ENCODE measurements at regions not wholly inside any gene's neighbourhood (a gene's known extent, or its start where the extent isn't known, plus 50 kb on each side); places are given as distances from the start of the nearest gene placed in this dataset.

- no peak overlapping the region for H3K4me3 ChIP-seq (ENCODE audit: low read depth, low read length)
- no CpG with 5 or more reads among the region's 8 CpGs for WGBS (ENCODE audit: extremely low coverage, insufficient coverage, insufficient read length)
These were observed 263.1 kb downstream of the MSX2 start for GRCh38 chr5:174987443-174988012.

DNA sequence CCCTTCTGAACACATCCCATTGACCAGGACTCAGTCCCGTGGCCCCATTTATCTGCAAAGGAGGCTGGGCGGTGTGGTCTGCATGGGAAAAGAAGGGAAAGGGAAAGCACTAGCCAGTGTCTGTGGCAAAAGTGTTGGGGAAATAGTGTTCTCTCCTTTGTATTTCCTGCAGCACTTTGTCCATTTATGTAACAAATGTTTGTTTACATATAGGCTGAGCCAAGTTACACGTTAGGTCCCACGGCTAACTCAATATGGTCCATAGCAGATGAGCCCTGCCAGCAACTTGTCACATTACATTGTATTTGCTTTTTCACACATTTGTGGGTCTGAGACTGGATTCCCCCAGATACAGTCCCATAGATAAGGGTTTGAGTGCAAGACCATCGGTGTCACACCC lies 260.5 kb downstream of the MSX2 start:
- no peak overlapping the region for H3K9ac ChIP-seq (ENCODE audit: low read length)
- H3K79me2 ChIP-seq (ENCODE audit: control insufficient read depth, insufficient read depth, low read length, poor library complexity), result no peaks in the 10 kb centered on the region
- H3K23ac ChIP-seq (ENCODE audit: low read length), result no peak overlapping the region
- H2BK12ac ChIP-seq (ENCODE audit: low read length), result no peak overlapping the region
- no peak for DNase-seq
- H3K14ac ChIP-seq (ENCODE audit: low read length), result no peak overlapping the region
- no peak overlapping the region for H2AFZ ChIP-seq (ENCODE audit: insufficient read depth, low read length, poor library complexity)
- no peak overlapping the region for H3K4me3 ChIP-seq (ENCODE audit: low read depth, low read length)
- H3K4me1 ChIP-seq (ENCODE audit: control insufficient read depth in 1 of 2, insufficient read depth in 2 of 2, low read length in 2 of 2), result no peaks in the 10 kb centered on the region
- H3K18ac ChIP-seq (ENCODE audit: low read length), result no peak overlapping the region
- no peak overlapping the region for H4K8ac ChIP-seq (ENCODE audit: low read depth, low read length)
- no peaks in the 10 kb centered on the region for H3K9me3 ChIP-seq (ENCODE audit: insufficient read depth, low read depth, low read length)
- no peak overlapping the region for H4K12ac ChIP-seq (ENCODE audit: low read depth, low read length)
- H3K4me2 ChIP-seq (ENCODE audit: low read length), result no peak overlapping the region
- no peaks in the 10 kb centered on the region for H3K36me3 ChIP-seq (ENCODE audit: control insufficient read depth in 1 of 2, insufficient read depth in 2 of 2, low read length in 2 of 2)
- H3K4ac ChIP-seq (ENCODE audit: low read depth, low read length), result no peak overlapping the region
- no peak overlapping the region for H2BK120ac ChIP-seq (ENCODE audit: insufficient read depth, low read length, poor library complexity)
- H3K27me3 ChIP-seq (ENCODE audit: insufficient read depth, low read length), result no peaks in the 10 kb centered on the region
- H4K91ac ChIP-seq (ENCODE audit: low read depth, low read length), result no peak overlapping the region
- no CpG with 5 or more reads among the region's 5 CpGs for WGBS (ENCODE audit: extremely low coverage, insufficient coverage, insufficient read length)
- no peak overlapping the region for H3K27ac ChIP-seq (ENCODE audit: low read depth, low read length)
- no peaks in the 10 kb centered on the region for H3K79me1 ChIP-seq (ENCODE audit: low read length)
- H2BK5ac ChIP-seq (ENCODE audit: low read depth, low read length, poor library complexity), result no peak overlapping the region
- H2AK5ac ChIP-seq (ENCODE audit: low read length), result no peak overlapping the region

More at GRCh38 chr5:174987443-174988012, 263.1 kb downstream of the MSX2 start:
- no peak overlapping the region for H2BK12ac ChIP-seq (ENCODE audit: low read length)
- no peak overlapping the region for H3K18ac ChIP-seq (ENCODE audit: low read length)
- H3K79me2 ChIP-seq (ENCODE audit: control insufficient read depth, insufficient read depth, low read length, poor library complexity), result no peaks in the 10 kb centered on the region
- DNase-seq, result no peak
- H3K9me3 ChIP-seq (ENCODE audit: insufficient read depth, low read depth, low read length), result no peaks in the 10 kb centered on the region
- no peaks in the 10 kb centered on the region for H3K79me1 ChIP-seq (ENCODE audit: low read length)
- H3K9ac ChIP-seq (ENCODE audit: low read length), result no peak overlapping the region
- H3K27me3 ChIP-seq (ENCODE audit: insufficient read depth, low read length), result no peaks in the 10 kb centered on the region
- no peak overlapping the region for H2AFZ ChIP-seq (ENCODE audit: insufficient read depth, low read length, poor library complexity)
- H3K36me3 ChIP-seq (ENCODE audit: control insufficient read depth in 1 of 2, insufficient read depth in 2 of 2, low read length in 2 of 2), result no peaks in the 10 kb centered on the region
- H3K27ac ChIP-seq (ENCODE audit: low read depth, low read length), result no peak overlapping the region
- no peak overlapping the region for H4K8ac ChIP-seq (ENCODE audit: low read depth, low read length)
- H4K12ac ChIP-seq (ENCODE audit: low read depth, low read length), result no peak overlapping the region
- H2AK5ac ChIP-seq (ENCODE audit: low read length), result no peak overlapping the region
- no peak overlapping the region for H3K23ac ChIP-seq (ENCODE audit: low read length)
- H2BK5ac ChIP-seq (ENCODE audit: low read depth, low read length, poor library complexity), result no peak overlapping the region
- no peak overlapping the region for H3K4me2 ChIP-seq (ENCODE audit: low read length)
- no peak overlapping the region for H3K14ac ChIP-seq (ENCODE audit: low read length)
- no peak overlapping the region for H2BK120ac ChIP-seq (ENCODE audit: insufficient read depth, low read length, poor library complexity)
- H3K4me1 ChIP-seq (ENCODE audit: control insufficient read depth in 1 of 2, insufficient read depth in 2 of 2, low read length in 2 of 2), result no peaks in the 10 kb centered on the region
- H4K91ac ChIP-seq (ENCODE audit: low read depth, low read length), result no peak overlapping the region
- H3K4ac ChIP-seq (ENCODE audit: low read depth, low read length), result no peak overlapping the region

DNA sequence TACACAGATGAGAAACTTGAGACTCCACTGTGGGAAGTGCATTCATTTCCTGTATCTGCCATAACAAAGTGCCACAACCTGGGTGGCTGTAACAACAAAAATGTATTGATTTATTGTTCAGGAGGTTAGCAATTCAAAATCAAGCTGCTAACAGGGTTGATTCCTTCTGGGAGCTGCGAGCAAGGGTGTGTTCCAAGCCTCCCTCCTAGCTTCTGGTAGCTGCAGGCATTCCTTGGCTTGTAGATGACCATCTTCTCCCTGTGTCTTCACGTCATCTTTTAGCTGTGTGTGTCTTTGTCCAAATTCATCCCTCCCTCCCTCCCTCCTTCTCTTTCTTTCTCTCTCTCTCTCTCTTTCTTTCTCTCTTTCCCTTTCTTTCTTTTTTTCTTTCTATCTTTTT lies 258.1 kb downstream of the MSX2 start:
- H2AK5ac ChIP-seq (ENCODE audit: low read length), result no peak overlapping the region
- no peak overlapping the region for H3K4me3 ChIP-seq (ENCODE audit: low read depth, low read length)
- H2BK12ac ChIP-seq (ENCODE audit: low read length), result no peak overlapping the region
- no peak overlapping the region for H2BK5ac ChIP-seq (ENCODE audit: low read depth, low read length, poor library complexity)
- H3K18ac ChIP-seq (ENCODE audit: low read length), result no peak overlapping the region
- H3K14ac ChIP-seq (ENCODE audit: low read length), result no peak overlapping the region
- no peak overlapping the region for H4K91ac ChIP-seq (ENCODE audit: low read depth, low read length)
- no peaks in the 10 kb centered on the region for H3K79me2 ChIP-seq (ENCODE audit: control insufficient read depth, insufficient read depth, low read length, poor library complexity)
- H3K9me3 ChIP-seq (ENCODE audit: insufficient read depth, low read depth, low read length), result no peaks in the 10 kb centered on the region
- H3K36me3 ChIP-seq (ENCODE audit: control insufficient read depth in 1 of 2, insufficient read depth in 2 of 2, low read length in 2 of 2), result no peaks in the 10 kb centered on the region
- no peak overlapping the region for H3K23ac ChIP-seq (ENCODE audit: low read length)
- H2AFZ ChIP-seq (ENCODE audit: insufficient read depth, low read length, poor library complexity), result no peak overlapping the region
- H3K4me1 ChIP-seq (ENCODE audit: control insufficient read depth in 1 of 2, insufficient read depth in 2 of 2, low read length in 2 of 2), result no peaks in the 10 kb centered on the region
- H3K27me3 ChIP-seq (ENCODE audit: insufficient read depth, low read length), result no peaks in the 10 kb centered on the region
- WGBS (ENCODE audit: extremely low coverage, insufficient coverage, insufficient read length), result no CpG with 5 or more reads among the region's 2 CpGs
- no peak overlapping the region for H2BK120ac ChIP-seq (ENCODE audit: insufficient read depth, low read length, poor library complexity)
- H3K4ac ChIP-seq (ENCODE audit: low read depth, low read length), result no peak overlapping the region
- H3K4me2 ChIP-seq (ENCODE audit: low read length), result no peak overlapping the region
- no peak overlapping the region for H3K9ac ChIP-seq (ENCODE audit: low read length)
- DNase-seq, result no peak
- no peak overlapping the region for H4K8ac ChIP-seq (ENCODE audit: low read depth, low read length)
- no peak overlapping the region for H4K12ac ChIP-seq (ENCODE audit: low read depth, low read length)
- H3K79me1 ChIP-seq (ENCODE audit: low read length), result no peaks in the 10 kb centered on the region
- H3K27ac ChIP-seq (ENCODE audit: low read depth, low read length), result no peak overlapping the region

DNA sequence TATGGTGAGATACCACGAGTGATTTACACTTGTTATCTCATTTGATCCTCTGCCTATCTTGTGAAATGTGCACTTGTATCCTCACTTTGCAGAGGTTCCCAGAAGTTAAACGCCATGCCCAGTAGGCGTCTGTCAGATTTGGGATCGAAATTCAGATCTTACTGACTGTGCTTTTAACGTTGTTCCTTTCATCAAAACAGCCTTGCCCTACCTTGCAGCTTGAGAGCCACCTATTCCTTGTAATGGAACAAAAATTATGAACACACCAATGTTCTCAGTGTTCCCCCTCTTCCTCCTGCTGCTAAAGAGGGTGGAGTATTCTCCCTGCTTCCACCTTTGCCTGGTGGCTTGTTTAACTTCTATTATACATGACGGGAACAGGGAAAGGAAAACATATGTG lies 257.0 kb downstream of the MSX2 start:
- Histone ChIP-seq H3K23ac (ENCODE audit: low read length) (no peak overlapping the region), H3K27ac (ENCODE audit: low read depth, low read length) (no peak overlapping the region), H3K27me3 (ENCODE audit: insufficient read depth, low read length) (no peaks in the 10 kb centered on the region), H3K79me2 (ENCODE audit: control insufficient read depth, insufficient read depth, low read length, poor library complexity) (no peaks in the 10 kb centered on the region), H4K12ac (ENCODE audit: low read depth, low read length) (no peak overlapping the region), H2BK12ac (ENCODE audit: low read length) (no peak overlapping the region), H2BK5ac (ENCODE audit: low read depth, low read length, poor library complexity) (no peak overlapping the region), H3K9me3 (ENCODE audit: insufficient read depth, low read depth, low read length) (no peaks in the 10 kb centered on the region), H3K4ac (ENCODE audit: low read depth, low read length) (no peak overlapping the region), H3K4me3 (ENCODE audit: low read depth, low read length) (no peak overlapping the region), H3K36me3 (ENCODE audit: control insufficient read depth in 1 of 2, insufficient read depth in 2 of 2, low read length in 2 of 2) (no peaks in the 10 kb centered on the region), H3K9ac (ENCODE audit: low read length) (no peak overlapping the region), H2BK120ac (ENCODE audit: insufficient read depth, low read length, poor library complexity) (no peak overlapping the region), H3K14ac (ENCODE audit: low read length) (no peak overlapping the region), H3K4me1 (ENCODE audit: control insufficient read depth in 1 of 2, insufficient read depth in 2 of 2, low read length in 2 of 2) (no peaks in the 10 kb centered on the region), H4K8ac (ENCODE audit: low read depth, low read length) (no peak overlapping the region), H4K91ac (ENCODE audit: low read depth, low read length) (no peak overlapping the region), H2AK5ac (ENCODE audit: low read length) (no peak overlapping the region), H3K79me1 (ENCODE audit: low read length) (no peaks in the 10 kb centered on the region), H3K4me2 (ENCODE audit: low read length) (no peak overlapping the region), H2AFZ (ENCODE audit: insufficient read depth, low read length, poor library complexity) (no peak overlapping the region), H3K18ac (ENCODE audit: low read length) (no peak overlapping the region)
- no peak for DNase-seq
- WGBS (ENCODE audit: extremely low coverage, insufficient coverage, insufficient read length), result no CpG with 5 or more reads among the region's 6 CpGs
